ENCODE measurements at regions not wholly inside any gene's neighbourhood (a gene's known extent, or its start where the extent isn't known, plus 50 kb on each side); places are given as distances from the start of the nearest gene placed in this dataset.

- Histone ChIP-seq H3K4me1 (no peaks in the 10 kb centered on the region), H3K27me3 (no peaks in the 10 kb centered on the region), H3K9me3 (no peaks in the 10 kb centered on the region), H3K36me3 (no peaks in the 10 kb centered on the region), H3K27ac (no peak overlapping the region), H3K4me3 (no peak overlapping the region)
- DNase-seq (no peak), ATAC-seq (no peak)
- TF ChIP-seq CTCF (IDR thresholded peaks at IDR 0.05), result no peak
- intact Hi-C loops (cut with DNase I), result no loop called here
Measured at GRCh38 chr6:33903579-33903978, 99.8 kb upstream of the MLN start.

GRCh38 chr6:33902457-33902853 lies 98.7 kb upstream of the MLN start:
- Histone ChIP-seq H3K27ac (no peak overlapping the region), H3K4me1 (no peaks in the 10 kb centered on the region), H3K36me3 (no peaks in the 10 kb centered on the region), H3K27me3 (no peaks in the 10 kb centered on the region), H3K9me3 (no peaks in the 10 kb centered on the region), H3K4me3 (no peak overlapping the region)
- intact Hi-C loops (cut with DNase I), result no loop called here
- DNase-seq (no peak), ATAC-seq (no peak)
- TF ChIP-seq CTCF (IDR thresholded peaks at IDR 0.05), result no peak

- no peak for TF ChIP-seq CTCF (IDR thresholded peaks at IDR 0.05)
- ATAC-seq (no peak), DNase-seq (no peak)
- Histone ChIP-seq H3K27ac (no peak overlapping the region), H3K27me3 (no peaks in the 10 kb centered on the region), H3K4me1 (no peaks in the 10 kb centered on the region), H3K9me3 (no peaks in the 10 kb centered on the region), H3K4me3 (no peak overlapping the region), H3K36me3 (no peaks in the 10 kb centered on the region)
- intact Hi-C loops (cut with DNase I), result no loop called here
Measured at GRCh38 chr6:33901822-33902456, 98.1 kb upstream of the MLN start.

GRCh38 chr6:33898771-33899170 lies 95.0 kb upstream of the MLN start:
- DNase-seq (no peak), ATAC-seq (no peak)
- Histone ChIP-seq H3K4me3 (no peak overlapping the region), H3K4me1 (peaks cover 4% of the 10 kb centered on the region), H3K27me3 (no peaks in the 10 kb centered on the region), H3K36me3 (no peaks in the 10 kb centered on the region), H3K9me3 (no peaks in the 10 kb centered on the region), H3K27ac (no peak overlapping the region)
- intact Hi-C loops (cut with DNase I), result no loop called here
- no peak for TF ChIP-seq CTCF (IDR thresholded peaks at IDR 0.05)

- ATAC-seq, result peak; percentile 32
- no peak overlapping the region for H3K4me3 ChIP-seq
- no peak for TF ChIP-seq CTCF (IDR thresholded peaks at IDR 0.05)
- no peak for DNase-seq
- intact Hi-C loops (cut with DNase I), result no loop called here
- no peak overlapping the region for H3K27ac ChIP-seq
- no peaks in the 10 kb centered on the region for H3K36me3 ChIP-seq
- H3K4me1 ChIP-seq, result peaks cover 4% of the 10 kb centered on the region
- no peaks in the 10 kb centered on the region for H3K9me3 ChIP-seq
- no peaks in the 10 kb centered on the region for H3K27me3 ChIP-seq
Measured at GRCh38 chr6:33897189-33897780, 93.5 kb upstream of the MLN start.
